ENCODE measurements at regions not wholly inside any gene's neighbourhood (a gene's known extent, or its start where the extent isn't known, plus 50 kb on each side); places are given as distances from the start of the nearest gene placed in this dataset.

GRCh38 chr14:28057359-28058296 is 709.0 kb upstream of the FOXG1 start:
- no peaks in the 10 kb centered on the region for H3K9me2 ChIP-seq (ENCODE audit: insufficient read depth, low read length)
- no peaks in the 10 kb centered on the region for H4K20me1 ChIP-seq (ENCODE audit: insufficient read depth)
- H3F3A ChIP-seq (ENCODE audit: insufficient read depth, low read length, poor library complexity, severe bottlenecking) = no peaks in the 10 kb centered on the region
- no peak overlapping the region for H3K27ac ChIP-seq (ENCODE audit: low read length)
- no peak overlapping the region for H3K9ac ChIP-seq (ENCODE audit: low read length)
- H3K9me3 ChIP-seq (ENCODE audit: low read length) = no peaks in the 10 kb centered on the region
- no peak for TF ChIP-seq MXI1 (conservative IDR thresholded peaks at IDR 0.05; ENCODE audit: poor library complexity, severe bottlenecking)
- TF ChIP-seq TAF1 (IDR thresholded peaks at IDR 0.05; ENCODE audit: low read depth) = no peak
- TF ChIP-seq RAD21 (conservative IDR thresholded peaks at IDR 0.05) = no peak
- no peak for TF ChIP-seq CTCF (IDR thresholded peaks at IDR 0.05; ENCODE audit: poor library complexity, severe bottlenecking)
- TF ChIP-seq, protein P1, sequence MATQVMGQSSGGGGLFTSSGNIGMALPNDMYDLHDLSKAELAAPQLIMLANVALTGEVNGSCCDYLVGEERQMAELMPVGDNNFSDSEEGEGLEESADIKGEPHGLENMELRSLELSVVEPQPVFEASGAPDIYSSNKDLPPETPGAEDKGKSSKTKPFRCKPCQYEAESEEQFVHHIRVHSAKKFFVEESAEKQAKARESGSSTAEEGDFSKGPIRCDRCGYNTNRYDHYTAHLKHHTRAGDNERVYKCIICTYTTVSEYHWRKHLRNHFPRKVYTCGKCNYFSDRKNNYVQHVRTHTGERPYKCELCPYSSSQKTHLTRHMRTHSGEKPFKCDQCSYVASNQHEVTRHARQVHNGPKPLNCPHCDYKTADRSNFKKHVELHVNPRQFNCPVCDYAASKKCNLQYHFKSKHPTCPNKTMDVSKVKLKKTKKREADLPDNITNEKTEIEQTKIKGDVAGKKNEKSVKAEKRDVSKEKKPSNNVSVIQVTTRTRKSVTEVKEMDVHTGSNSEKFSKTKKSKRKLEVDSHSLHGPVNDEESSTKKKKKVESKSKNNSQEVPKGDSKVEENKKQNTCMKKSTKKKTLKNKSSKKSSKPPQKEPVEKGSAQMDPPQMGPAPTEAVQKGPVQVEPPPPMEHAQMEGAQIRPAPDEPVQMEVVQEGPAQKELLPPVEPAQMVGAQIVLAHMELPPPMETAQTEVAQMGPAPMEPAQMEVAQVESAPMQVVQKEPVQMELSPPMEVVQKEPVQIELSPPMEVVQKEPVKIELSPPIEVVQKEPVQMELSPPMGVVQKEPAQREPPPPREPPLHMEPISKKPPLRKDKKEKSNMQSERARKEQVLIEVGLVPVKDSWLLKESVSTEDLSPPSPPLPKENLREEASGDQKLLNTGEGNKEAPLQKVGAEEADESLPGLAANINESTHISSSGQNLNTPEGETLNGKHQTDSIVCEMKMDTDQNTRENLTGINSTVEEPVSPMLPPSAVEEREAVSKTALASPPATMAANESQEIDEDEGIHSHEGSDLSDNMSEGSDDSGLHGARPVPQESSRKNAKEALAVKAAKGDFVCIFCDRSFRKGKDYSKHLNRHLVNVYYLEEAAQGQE (IDR thresholded peaks at IDR 0.05; ENCODE audit: borderline replicate concordance) = no peak
- no peak for TF ChIP-seq POLR2AphosphoS5 (IDR thresholded peaks at IDR 0.05)
- TF ChIP-seq EP300 (conservative IDR thresholded peaks at IDR 0.05; ENCODE audit: poor library complexity, severe bottlenecking) = no peak
- no peak for TF ChIP-seq EZH2 (IDR thresholded peaks at IDR 0.05; ENCODE audit: borderline replicate concordance, insufficient read depth, low read length, poor library complexity, severe bottlenecking)
- TF ChIP-seq SMC3 (conservative IDR thresholded peaks at IDR 0.05; ENCODE audit: poor library complexity) = no peak
- H3K36me3 ChIP-seq (ENCODE audit: insufficient read depth, low read length) = no peaks in the 10 kb centered on the region
- H3K79me2 ChIP-seq (replicated peaks; ENCODE audit: insufficient read depth, low read length) = no peaks in the 10 kb centered on the region
- no peaks in the 10 kb centered on the region for H3K27me3 ChIP-seq (ENCODE audit: insufficient read depth, low read depth, low read length)
- H2AFZ ChIP-seq (ENCODE audit: low read depth, low read length) = no peak overlapping the region
- H3K4me3 ChIP-seq (ENCODE audit: low read length) = no peak overlapping the region
- no peak overlapping the region for H3K4me2 ChIP-seq (ENCODE audit: low read length)

GRCh38 chr14:28059254-28059653 is 707.3 kb upstream of the FOXG1 start:
- H2AFZ ChIP-seq (ENCODE audit: low read depth, low read length) = no peak overlapping the region
- TF ChIP-seq EZH2 (IDR thresholded peaks at IDR 0.05; ENCODE audit: borderline replicate concordance, insufficient read depth, low read length, poor library complexity, severe bottlenecking) (no peak), RAD21 (conservative IDR thresholded peaks at IDR 0.05) (no peak), SMC3 (conservative IDR thresholded peaks at IDR 0.05; ENCODE audit: poor library complexity) (no peak), CTCF (IDR thresholded peaks at IDR 0.05; ENCODE audit: poor library complexity, severe bottlenecking) (no peak), EP300 (conservative IDR thresholded peaks at IDR 0.05; ENCODE audit: poor library complexity, severe bottlenecking) (no peak), POLR2AphosphoS5 (IDR thresholded peaks at IDR 0.05) (no peak)
- TF ChIP-seq, protein P1 (IDR thresholded peaks at IDR 0.05; ENCODE audit: borderline replicate concordance) = no peak

More at GRCh38 chr14:28059254-28059653, 707.3 kb upstream of the FOXG1 start:
- Histone ChIP-seq H3K9ac (ENCODE audit: low read length) (no peak overlapping the region), H3K9me2 (ENCODE audit: insufficient read depth, low read length) (no peaks in the 10 kb centered on the region), H3K36me3 (ENCODE audit: insufficient read depth, low read length) (no peaks in the 10 kb centered on the region), H3K9me3 (ENCODE audit: low read length) (no peaks in the 10 kb centered on the region), H3K4me3 (ENCODE audit: low read length) (no peak overlapping the region), H3F3A (ENCODE audit: insufficient read depth, low read length, poor library complexity, severe bottlenecking) (no peaks in the 10 kb centered on the region), H3K79me2 (replicated peaks; ENCODE audit: insufficient read depth, low read length) (no peaks in the 10 kb centered on the region), H3K27me3 (ENCODE audit: insufficient read depth, low read depth, low read length) (no peaks in the 10 kb centered on the region), H3K4me2 (ENCODE audit: low read length) (no peak overlapping the region), H3K27ac (ENCODE audit: low read length) (no peak overlapping the region), H4K20me1 (ENCODE audit: insufficient read depth) (no peaks in the 10 kb centered on the region)
